ENCODE measurements at regions not wholly inside any gene's neighbourhood (a gene's known extent, or its start where the extent isn't known, plus 50 kb on each side); places are given as distances from the start of the nearest gene placed in this dataset.

DNA sequence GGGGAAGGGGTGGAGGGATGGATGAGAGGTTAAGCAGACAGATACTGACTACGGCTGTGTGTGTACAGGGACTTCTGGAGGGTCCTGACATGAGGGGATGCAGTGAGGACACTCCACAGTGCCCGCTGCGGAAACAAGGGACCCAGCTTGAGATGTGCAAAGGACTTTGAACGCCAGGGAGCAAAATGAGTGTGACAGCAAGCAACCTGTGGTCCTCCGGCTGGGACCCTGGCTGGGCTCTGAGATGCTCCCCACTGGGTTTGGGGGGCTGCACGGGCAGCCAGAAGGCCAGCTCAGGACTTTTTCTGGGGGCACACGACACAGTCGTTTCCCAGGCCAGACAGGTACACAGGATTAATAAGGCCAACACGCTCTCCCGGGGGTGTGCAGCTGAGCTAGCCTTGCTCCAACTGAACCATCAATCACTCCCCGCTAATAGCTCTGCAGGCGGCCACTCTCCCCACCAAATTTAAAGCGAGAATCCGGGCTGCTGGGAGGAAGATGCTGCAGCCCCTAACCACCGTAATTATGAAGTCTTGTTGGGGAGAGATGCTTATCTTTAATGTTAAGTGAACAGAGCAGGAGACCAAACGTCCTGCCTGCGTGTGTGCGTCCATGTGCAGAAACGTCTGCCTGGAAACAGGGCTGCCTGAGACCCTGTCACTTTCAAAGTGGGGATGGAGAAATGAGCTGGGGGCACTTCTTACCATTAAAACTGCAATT is 51.6 kb upstream of the DLK1 start:
- DNase-seq: no peak

DNA sequence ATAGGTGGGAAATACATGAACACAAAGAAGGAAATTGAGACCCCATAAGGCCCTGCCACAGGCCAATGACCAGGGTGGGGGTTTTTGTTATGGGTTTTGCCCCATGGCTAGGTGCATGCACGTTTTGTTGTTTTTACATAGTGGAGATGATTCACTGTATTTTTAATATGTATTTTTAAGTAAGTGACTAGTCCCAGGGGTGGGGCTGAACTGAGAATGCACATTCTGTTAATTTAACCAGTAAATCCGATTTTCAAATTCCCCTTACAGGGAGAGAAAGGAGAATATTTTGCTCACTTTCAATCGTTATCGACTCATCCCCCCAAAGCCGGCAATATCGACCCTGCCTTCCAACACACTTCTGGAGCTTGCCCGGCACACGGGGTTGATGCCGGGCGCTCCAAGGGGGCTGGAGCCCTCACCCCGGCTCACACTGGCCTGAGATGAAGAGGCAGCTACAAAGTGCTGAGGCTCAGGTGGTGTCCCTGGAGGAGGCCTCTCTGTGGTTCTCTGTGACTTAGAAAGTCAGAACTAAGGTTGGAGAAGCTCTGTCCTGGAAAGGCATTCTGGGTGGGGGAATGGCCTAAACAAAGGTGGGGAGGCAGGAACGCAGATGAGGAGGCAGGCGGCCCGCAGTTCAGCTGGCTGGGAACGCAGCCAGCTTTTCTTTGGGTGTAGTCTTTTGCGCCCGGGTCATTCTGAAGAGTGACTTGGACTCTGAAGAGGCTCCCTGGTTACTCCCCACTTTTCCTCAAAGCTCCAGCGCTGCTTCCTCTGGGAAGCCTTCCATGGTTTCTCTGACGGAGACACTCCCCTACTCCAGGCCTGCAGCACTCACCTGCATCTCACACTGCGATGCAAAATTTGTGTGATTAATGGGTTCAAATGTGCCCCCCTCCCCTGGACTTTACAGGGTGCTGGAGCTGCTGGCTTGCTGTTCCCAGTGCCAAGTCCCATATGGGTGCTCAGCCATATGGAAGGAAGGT is 50.7 kb upstream of the DLK1 start:
- DNase-seq: no peak
